ENCODE measurements at regions not wholly inside any gene's neighbourhood (a gene's known extent, or its start where the extent isn't known, plus 50 kb on each side); places are given as distances from the start of the nearest gene placed in this dataset.

- no peaks in the 10 kb centered on the region for H3K36me3 ChIP-seq (ENCODE audit: control insufficient read depth, insufficient read depth, low read length)
- no peak for DNase-seq (ENCODE audit: low read depth)
- no peak overlapping the region for H3K4me3 ChIP-seq (ENCODE audit: low read depth, low read length)
- no peak for TF ChIP-seq CTCF (IDR thresholded peaks at IDR 0.05; ENCODE audit: insufficient read depth, low read length, poor library complexity, severe bottlenecking)
- no peaks in the 10 kb centered on the region for H3K27me3 ChIP-seq (ENCODE audit: control insufficient read depth, insufficient read depth, low read length)
Measured at GRCh38 chr6:155708100-155708499, 252.5 kb upstream of the NOX3 start.

- Histone ChIP-seq H3K4me3 (ENCODE audit: low read depth, low read length) (no peak overlapping the region), H3K27me3 (ENCODE audit: control insufficient read depth, insufficient read depth, low read length) (no peaks in the 10 kb centered on the region), H3K36me3 (ENCODE audit: control insufficient read depth, insufficient read depth, low read length) (no peaks in the 10 kb centered on the region)
- TF ChIP-seq CTCF (IDR thresholded peaks at IDR 0.05; ENCODE audit: insufficient read depth, low read length, poor library complexity, severe bottlenecking), result no peak
- DNase-seq (ENCODE audit: low read depth), result no peak
Measured at GRCh38 chr6:155706806-155707205, 251.2 kb upstream of the NOX3 start.

- no peaks in the 10 kb centered on the region for H3K27me3 ChIP-seq (ENCODE audit: control insufficient read depth, insufficient read depth, low read length)
- TF ChIP-seq CTCF (IDR thresholded peaks at IDR 0.05; ENCODE audit: insufficient read depth, low read length, poor library complexity, severe bottlenecking), result no peak
- H3K36me3 ChIP-seq (ENCODE audit: control insufficient read depth, insufficient read depth, low read length), result no peaks in the 10 kb centered on the region
- no peak overlapping the region for H3K4me3 ChIP-seq (ENCODE audit: low read depth, low read length)
- DNase-seq (ENCODE audit: low read depth), result no peak
Measured at GRCh38 chr6:155706341-155706740, 250.7 kb upstream of the NOX3 start.

DNA sequence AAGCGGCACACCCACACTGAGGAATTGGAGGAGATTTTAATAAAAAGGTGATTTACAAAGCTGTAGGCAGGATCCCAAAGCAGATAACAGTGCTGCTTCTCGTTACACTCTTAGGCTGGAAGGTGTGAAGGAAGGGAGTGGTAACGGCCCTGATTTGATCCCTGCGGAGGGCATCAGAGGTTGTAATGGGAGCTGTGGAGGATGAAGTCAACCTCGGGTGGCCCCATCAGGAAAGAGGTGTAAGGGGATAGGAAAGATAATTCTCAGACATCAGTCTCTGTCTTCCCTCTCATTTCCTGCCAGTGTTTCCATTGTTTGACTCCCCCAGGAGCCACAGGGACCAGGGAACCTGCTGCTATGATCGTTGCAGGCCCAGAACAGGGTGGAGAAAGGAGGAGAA, 245.7 kb upstream of the NOX3 start:
- H3K36me3 ChIP-seq (ENCODE audit: control insufficient read depth, insufficient read depth, low read length), result no peaks in the 10 kb centered on the region
- H3K27me3 ChIP-seq (ENCODE audit: control insufficient read depth, insufficient read depth, low read length), result no peaks in the 10 kb centered on the region
- no peak overlapping the region for H3K4me3 ChIP-seq (ENCODE audit: low read depth, low read length)
- TF ChIP-seq CTCF (IDR thresholded peaks at IDR 0.05; ENCODE audit: insufficient read depth, low read length, poor library complexity, severe bottlenecking), result no peak
- DNase-seq (ENCODE audit: low read depth), result no peak

DNA sequence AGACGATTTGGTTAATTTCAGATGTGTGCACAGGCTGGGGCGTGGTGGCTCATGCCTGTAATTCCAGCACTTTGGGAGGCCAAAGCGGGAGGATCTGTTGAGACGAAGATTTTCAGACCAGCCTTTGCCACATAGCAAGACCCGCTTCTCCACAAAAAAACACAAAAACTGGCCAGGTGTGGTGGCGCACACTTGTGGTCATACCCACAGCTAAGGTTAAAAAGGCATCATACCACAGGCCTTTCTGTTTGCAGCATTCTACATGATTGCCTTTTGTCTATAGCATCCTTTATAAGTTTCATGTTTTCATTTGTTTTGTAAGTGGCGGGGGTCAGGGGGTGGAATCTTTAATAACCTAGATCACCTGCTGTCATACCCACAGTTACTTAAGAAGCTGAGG, 239.9 kb upstream of the NOX3 start:
- H3K27me3 ChIP-seq (ENCODE audit: control insufficient read depth, insufficient read depth, low read length), result no peaks in the 10 kb centered on the region
- no peak overlapping the region for H3K4me3 ChIP-seq (ENCODE audit: low read depth, low read length)
- TF ChIP-seq CTCF (IDR thresholded peaks at IDR 0.05; ENCODE audit: insufficient read depth, low read length, poor library complexity, severe bottlenecking), result no peak
- DNase-seq (ENCODE audit: low read depth), result no peak
- no peaks in the 10 kb centered on the region for H3K36me3 ChIP-seq (ENCODE audit: control insufficient read depth, insufficient read depth, low read length)

DNA sequence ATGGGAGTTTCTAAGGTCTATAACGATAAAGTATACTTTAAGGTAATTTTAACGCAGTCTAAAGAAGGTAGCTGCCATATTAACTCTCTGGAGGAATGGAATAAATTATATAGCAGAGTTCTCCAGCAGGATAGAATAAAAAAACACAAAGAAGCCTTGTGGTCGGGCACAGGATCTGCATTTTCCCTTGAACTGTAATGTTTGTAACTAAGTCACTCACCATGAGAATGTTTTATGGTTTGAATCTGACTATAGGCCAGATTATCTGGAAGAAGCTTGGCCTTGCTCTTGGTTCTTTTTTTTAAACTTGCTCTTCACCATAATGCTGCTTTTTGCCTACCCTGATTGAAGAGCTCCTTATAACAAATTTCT, 238.8 kb upstream of the NOX3 start:
- peak; percentile 12 for TF ChIP-seq CTCF (IDR thresholded peaks at IDR 0.05; ENCODE audit: insufficient read depth, low read length, poor library complexity, severe bottlenecking)
- Histone ChIP-seq H3K36me3 (ENCODE audit: control insufficient read depth, insufficient read depth, low read length) (no peaks in the 10 kb centered on the region), H3K4me3 (ENCODE audit: low read depth, low read length) (no peak overlapping the region), H3K27me3 (ENCODE audit: control insufficient read depth, insufficient read depth, low read length) (no peaks in the 10 kb centered on the region)
- DNase-seq (ENCODE audit: low read depth), result peak; percentile 35
